ENCODE measurements at regions not wholly inside any gene's neighbourhood (a gene's known extent, or its start where the extent isn't known, plus 50 kb on each side); places are given as distances from the start of the nearest gene placed in this dataset.
"Not testable (repeated sequence)": the region's sequence is repeated elsewhere in the genome, so short reads cannot be mapped to it uniquely, and the experiment has no call there.

- TF ChIP-seq CTCF (IDR thresholded peaks at IDR 0.05) = no peak
- TF ChIP-seq ZFX (IDR thresholded peaks at IDR 0.05; ENCODE audit: borderline replicate concordance) = no peak
- no peak overlapping the region for H3K27ac ChIP-seq
Observed at GRCh38 chr12:46650688-46651087, 175.1 kb downstream of the SLC38A4 start.

DNA sequence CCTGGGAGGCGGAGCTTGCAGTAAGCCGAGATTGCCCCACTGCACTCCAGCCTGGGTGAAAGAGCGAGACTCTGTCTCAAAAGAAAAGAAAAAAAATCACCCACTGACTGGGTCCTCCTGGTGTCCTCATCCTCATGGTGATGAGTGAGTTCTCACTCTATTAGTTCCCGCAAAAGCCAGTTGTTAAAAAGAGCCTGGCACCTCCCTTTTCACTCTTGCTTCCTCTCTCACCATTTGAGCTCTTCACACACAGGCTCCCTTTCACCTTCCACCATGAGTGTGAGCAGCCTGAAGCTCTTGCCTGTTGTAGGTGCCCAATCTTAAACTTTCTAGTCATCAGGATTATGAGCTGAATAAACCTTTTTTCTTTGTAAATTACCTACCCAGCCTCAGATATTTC is 176.4 kb downstream of the SLC38A4 start:
- H3K27ac ChIP-seq = no peak overlapping the region
- TF ChIP-seq ZFX (IDR thresholded peaks at IDR 0.05; ENCODE audit: borderline replicate concordance) (no peak), CTCF (IDR thresholded peaks at IDR 0.05) (no peak)

DNA sequence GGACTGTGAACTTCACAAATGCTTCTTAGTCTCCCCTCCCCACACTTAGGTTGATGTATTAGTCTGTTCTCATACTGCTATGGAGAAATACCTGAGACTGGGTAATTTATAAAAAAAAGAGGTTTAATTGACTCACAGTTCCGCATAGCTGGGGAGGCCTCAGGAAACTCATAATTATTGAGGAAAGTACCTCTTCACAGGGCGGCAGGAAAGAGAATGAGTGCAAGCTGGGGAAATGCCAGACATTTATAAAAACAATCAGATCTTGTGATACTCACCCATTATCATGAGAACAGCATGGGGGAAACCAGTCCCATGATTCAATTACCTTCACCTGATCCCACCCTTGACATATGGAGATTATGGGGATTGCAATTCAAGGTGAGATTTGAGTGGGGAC is 178.8 kb downstream of the SLC38A4 start:
- no peak overlapping the region for H3K27ac ChIP-seq
- TF ChIP-seq ZFX (IDR thresholded peaks at IDR 0.05; ENCODE audit: borderline replicate concordance) (no peak), CTCF (IDR thresholded peaks at IDR 0.05) (no peak)

- not testable (repeated sequence) for H3K27ac ChIP-seq
Observed at GRCh38 chr12:46641649-46642048, 184.1 kb downstream of the SLC38A4 start.

- no peak overlapping the region for H3K27ac ChIP-seq
- TF ChIP-seq CTCF (IDR thresholded peaks at IDR 0.05) (no peak), ZFX (IDR thresholded peaks at IDR 0.05; ENCODE audit: borderline replicate concordance) (no peak)
Observed at GRCh38 chr12:46635818-46636217, 190.0 kb downstream of the SLC38A4 start.

GRCh38 chr12:46629331-46630229 is 196.2 kb downstream of the SLC38A4 start:
- no peak overlapping the region for H3K27ac ChIP-seq
- no peak for TF ChIP-seq CTCF (IDR thresholded peaks at IDR 0.05)
- no peak for TF ChIP-seq ZFX (IDR thresholded peaks at IDR 0.05; ENCODE audit: borderline replicate concordance)

DNA sequence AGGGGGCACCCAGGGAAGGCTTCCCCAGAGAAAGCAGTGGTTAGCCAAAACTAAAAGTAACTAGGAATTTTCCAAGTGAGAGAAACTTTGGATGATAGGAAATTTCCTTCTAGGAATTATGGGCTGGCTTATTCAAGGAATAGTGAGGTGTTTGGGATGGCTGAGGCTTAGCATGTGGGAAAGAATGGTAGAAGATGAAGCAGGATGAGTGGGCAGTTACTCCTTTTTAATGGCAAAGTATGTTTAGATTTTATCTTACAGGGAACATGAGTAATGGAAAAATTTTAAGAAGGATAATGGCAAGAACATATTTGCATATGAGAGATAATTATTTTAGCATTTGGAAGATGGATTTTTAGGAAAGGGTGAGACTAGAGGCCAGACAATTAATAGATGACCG is 197.6 kb downstream of the SLC38A4 start:
- no peak overlapping the region for H3K27ac ChIP-seq
- no peak for TF ChIP-seq CTCF (IDR thresholded peaks at IDR 0.05)
- TF ChIP-seq ZFX (IDR thresholded peaks at IDR 0.05; ENCODE audit: borderline replicate concordance) = no peak
